HUES48 (cell line): ENCODE measurements at regions not wholly inside any gene's neighbourhood (a gene's known extent, or its start where the extent isn't known, plus 50 kb on each side); places are given as distances from the start of the nearest gene placed in this dataset.

Experiments
- H3K27ac ChIP-seq: one replicate; pipeline ENCODE4 v1.7.0; 2013; ENCODE audit warnings: low read depth, low read length, inconsistent platforms
- H3K27me3 ChIP-seq: 2 replicates; pipeline ENCODE4 v1.6.1; 2013; ENCODE audit warnings: mild to moderate bottlenecking, low read length; ENCODE audit not compliant: control insufficient read depth, insufficient read depth
- H3K36me3 ChIP-seq: 2 replicates; pipeline ENCODE4 v1.6.1; 2013; ENCODE audit warnings: low read length; ENCODE audit not compliant: control insufficient read depth, insufficient read depth
- H3K4me1 ChIP-seq: 2 replicates; pipeline ENCODE4 v1.6.1; 2013; ENCODE audit warnings: mild to moderate bottlenecking, low read length; ENCODE audit not compliant: control insufficient read depth, insufficient read depth
- H3K4me3 ChIP-seq: 2 replicates; pipeline ENCODE4 v1.5.1; 2013; ENCODE audit warnings: mild to moderate bottlenecking, low read depth, low read length
- H3K9ac ChIP-seq: 2 replicates; pipeline ENCODE4 v1.6.1; 2013; ENCODE audit warnings: mild to moderate bottlenecking, low read depth, low read length, moderate library complexity
- H3K9me3 ChIP-seq: 2 replicates; pipeline ENCODE4 v1.6.1; 2013; ENCODE audit warnings: low read length; ENCODE audit not compliant: control insufficient read depth, insufficient read depth

- Histone ChIP-seq H3K36me3 (no peaks in the 10 kb centered on the region), H3K9ac (no peak overlapping the region), H3K9me3 (no peaks in the 10 kb centered on the region), H3K4me1 (no peaks in the 10 kb centered on the region), H3K4me3 (no peak overlapping the region), H3K27me3 (no peaks in the 10 kb centered on the region; the same call in 1 of the 2 replicates), H3K27ac (no peak overlapping the region)
Measured at GRCh38 chrX:578531-578930, 52.1 kb upstream of the SHOX start.

GRCh38 chrX:580030-580429, 50.6 kb upstream of the SHOX start:
- Histone ChIP-seq H3K9me3 (no peaks in the 10 kb centered on the region), H3K27me3 (no peaks in the 10 kb centered on the region; the same call in 1 of the 2 replicates), H3K9ac (no peak overlapping the region), H3K4me1 (no peaks in the 10 kb centered on the region), H3K36me3 (no peaks in the 10 kb centered on the region), H3K4me3 (no peak overlapping the region), H3K27ac (no peak overlapping the region)
